ENCODE measurements at regions not wholly inside any gene's neighbourhood (a gene's known extent, or its start where the extent isn't known, plus 50 kb on each side); places are given as distances from the start of the nearest gene placed in this dataset.

DNA sequence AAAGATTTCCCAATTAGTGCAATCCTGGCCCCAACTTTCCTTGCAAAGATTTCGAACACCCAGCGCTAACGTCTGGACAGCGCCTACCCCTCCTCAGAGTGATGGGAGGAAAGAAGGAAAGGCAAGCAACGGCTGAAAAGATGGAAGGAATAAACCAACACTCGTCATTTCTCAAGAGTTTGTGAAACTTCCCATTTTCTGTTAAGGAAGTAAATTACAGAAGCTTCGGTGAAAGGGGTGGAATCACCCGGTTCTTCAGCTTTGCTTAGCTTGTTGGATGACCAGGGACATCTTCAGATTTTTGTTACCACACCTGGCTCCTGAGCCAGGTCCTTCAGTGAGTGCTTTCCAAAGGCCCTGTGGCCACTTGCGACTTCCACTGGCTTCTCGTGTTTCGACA lies 313.1 kb downstream of the SKIDA1 start:
- Mint-ChIP-seq H3K4me3 (no peak overlapping the region), H3K4me1 (ENCODE audit: low read depth in 2 of 2) (no peaks in the 10 kb centered on the region), H3K36me3 (no peaks in the 10 kb centered on the region), H3K9me3 (peaks cover 5% of the 10 kb centered on the region), H3K27ac (no peak overlapping the region), H3K27me3 (peaks cover 7 to 12% of the 10 kb centered on the region in 2 donors)
- ATAC-seq: no peak
- no peak for DNase-seq (ENCODE audit: low spot score)

DNA sequence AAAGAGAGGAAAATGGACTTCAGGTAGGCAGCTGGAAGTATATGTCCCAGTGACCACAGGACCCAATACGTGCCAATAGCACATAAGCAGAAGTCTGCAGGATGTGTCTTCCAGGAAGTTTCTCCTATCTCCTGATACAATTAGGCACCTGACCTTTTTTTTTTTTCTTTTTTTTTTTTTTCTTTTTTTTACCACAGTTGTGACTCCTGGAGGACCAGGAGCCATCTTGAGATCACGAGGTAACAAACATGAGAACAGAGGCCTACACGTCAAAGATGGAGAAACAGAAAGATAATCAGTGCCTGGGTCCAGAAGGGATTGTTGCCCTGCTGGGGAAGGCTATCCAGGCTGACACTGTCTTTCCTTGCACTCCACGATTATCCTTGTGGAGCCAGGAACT lies 312.4 kb upstream of the NEBL start:
- peaks cover 5% of the 10 kb centered on the region for H3K9me3 Mint-ChIP-seq
- no peak overlapping the region for H3K27ac Mint-ChIP-seq
- H3K36me3 Mint-ChIP-seq: no peaks in the 10 kb centered on the region
- DNase-seq (ENCODE audit: low spot score) (no peak), ATAC-seq (no peak)
- H3K4me1 Mint-ChIP-seq (ENCODE audit: low read depth in 2 of 2): no peaks in the 10 kb centered on the region
- peaks cover 7 to 10% of the 10 kb centered on the region in 2 donors for H3K27me3 Mint-ChIP-seq
- no peak overlapping the region for H3K4me3 Mint-ChIP-seq

DNA sequence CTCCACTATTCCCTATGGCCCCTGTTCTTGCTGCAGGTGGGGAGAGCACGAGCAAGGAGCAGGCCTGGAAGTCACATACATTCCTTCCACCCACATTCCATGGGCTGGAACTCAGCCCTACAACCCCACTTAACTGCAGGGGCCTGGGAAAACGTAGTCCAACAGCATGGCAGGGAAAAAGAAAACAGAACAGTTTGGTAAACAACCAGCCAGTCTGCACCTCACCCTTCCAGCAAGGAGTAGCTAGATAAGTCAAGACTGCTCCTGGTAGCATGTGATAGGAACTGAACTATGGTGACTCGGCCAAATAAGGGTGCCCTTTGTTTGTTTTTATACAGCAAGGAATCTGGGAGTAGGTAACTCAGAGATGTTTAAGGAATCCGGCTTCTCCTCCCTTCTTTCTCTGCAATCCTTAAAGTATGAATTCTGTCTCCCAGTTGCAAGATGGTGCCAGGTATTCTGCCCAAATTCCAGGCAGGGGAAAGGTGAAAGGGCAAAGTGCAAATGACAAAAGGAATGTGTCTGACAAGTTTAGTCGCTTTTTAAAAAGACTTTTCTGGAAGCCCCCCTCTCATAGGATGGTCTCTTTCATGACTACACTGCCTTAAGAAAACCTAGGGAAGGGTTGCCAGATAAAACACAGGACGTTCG lies 311.7 kb upstream of the NEBL start:
- H3K4me3 Mint-ChIP-seq: no peak overlapping the region
- H3K27ac Mint-ChIP-seq: no peak overlapping the region
- DNase-seq (ENCODE audit: low spot score): no peak
- no peaks in the 10 kb centered on the region for H3K4me1 Mint-ChIP-seq (ENCODE audit: low read depth in 2 of 2)
- peaks cover 0 to 10% of the 10 kb centered on the region in 2 donors for H3K27me3 Mint-ChIP-seq
- H3K9me3 Mint-ChIP-seq: peaks cover 5% of the 10 kb centered on the region
- ATAC-seq: no peak
- no peaks in the 10 kb centered on the region for H3K36me3 Mint-ChIP-seq

DNA sequence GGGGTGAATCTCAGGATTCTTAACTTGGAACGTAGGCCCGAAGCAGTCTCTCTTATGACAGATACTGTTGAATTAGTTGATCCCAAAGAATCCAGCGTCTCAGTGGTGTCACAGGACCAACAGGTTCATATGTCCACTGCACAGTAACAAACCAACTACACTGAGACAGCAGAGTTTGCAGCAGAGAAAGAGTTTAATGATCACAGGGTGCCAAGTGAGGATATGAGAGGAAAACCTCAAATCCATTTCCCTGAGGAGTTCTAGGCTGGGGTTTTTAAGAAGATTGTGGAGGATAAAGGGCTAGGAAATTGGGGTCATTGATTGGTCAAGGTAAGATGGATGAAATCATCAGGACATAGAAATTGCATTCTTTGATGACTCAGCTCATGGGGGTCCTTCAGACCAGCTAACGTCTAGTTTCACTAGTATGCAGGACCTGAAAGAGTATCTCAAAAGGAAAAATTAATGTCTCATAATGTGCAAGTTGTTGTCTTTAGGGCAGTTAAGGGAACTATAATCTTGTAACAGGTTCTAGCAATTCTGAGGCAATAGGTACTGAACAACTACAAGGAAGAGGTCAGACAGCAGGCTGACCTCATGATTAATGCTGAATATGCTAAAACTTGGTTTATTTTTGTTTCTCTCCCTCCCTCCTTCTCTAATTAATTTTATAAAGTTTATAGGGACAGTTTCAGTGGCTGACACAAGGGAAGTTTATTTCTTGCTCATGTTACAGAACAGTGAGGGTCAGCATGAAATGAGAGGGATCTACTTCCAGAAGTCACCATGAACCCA lies 310.9 kb upstream of the NEBL start:
- no peak for ATAC-seq
- no peak overlapping the region for H3K27ac Mint-ChIP-seq

DNA sequence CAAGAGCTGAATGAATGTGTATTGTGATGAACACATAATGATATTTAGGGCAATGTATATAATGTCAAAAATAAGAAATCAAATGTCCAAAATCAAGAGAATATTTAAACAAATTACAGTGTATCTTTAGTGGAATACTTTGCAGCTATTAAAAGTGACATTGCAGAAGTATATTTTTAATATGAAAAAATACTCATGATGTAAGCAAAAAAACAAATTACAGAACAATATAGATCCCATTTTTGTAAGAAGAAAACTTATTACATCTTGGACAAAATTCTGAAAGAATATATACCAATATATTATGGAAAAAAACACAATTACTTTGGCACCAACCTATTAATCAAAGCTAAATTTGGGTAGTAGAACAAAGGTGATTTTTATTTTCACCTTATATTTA lies 308.2 kb upstream of the NEBL start:
- Mint-ChIP-seq H3K4me3 (no peak overlapping the region), H3K36me3 (no peaks in the 10 kb centered on the region), H3K27ac (no peak overlapping the region), H3K9me3 (peaks cover 5% of the 10 kb centered on the region), H3K4me1 (ENCODE audit: low read depth in 2 of 2) (no peaks in the 10 kb centered on the region), H3K27me3 (peaks cover 7 to 10% of the 10 kb centered on the region in 2 donors)
- no peak for DNase-seq (ENCODE audit: low spot score)
- no peak for ATAC-seq

More for the DNA sequence above, 310.9 kb upstream of the NEBL start:
- H3K9me3 Mint-ChIP-seq: peaks cover 5% of the 10 kb centered on the region
- H3K36me3 Mint-ChIP-seq: no peaks in the 10 kb centered on the region
- no peaks in the 10 kb centered on the region for H3K4me1 Mint-ChIP-seq (ENCODE audit: low read depth in 2 of 2)
- peaks cover 0 to 8% of the 10 kb centered on the region in 2 donors for H3K27me3 Mint-ChIP-seq
- H3K4me3 Mint-ChIP-seq: no peak overlapping the region
- no peak for DNase-seq (ENCODE audit: low spot score)

DNA sequence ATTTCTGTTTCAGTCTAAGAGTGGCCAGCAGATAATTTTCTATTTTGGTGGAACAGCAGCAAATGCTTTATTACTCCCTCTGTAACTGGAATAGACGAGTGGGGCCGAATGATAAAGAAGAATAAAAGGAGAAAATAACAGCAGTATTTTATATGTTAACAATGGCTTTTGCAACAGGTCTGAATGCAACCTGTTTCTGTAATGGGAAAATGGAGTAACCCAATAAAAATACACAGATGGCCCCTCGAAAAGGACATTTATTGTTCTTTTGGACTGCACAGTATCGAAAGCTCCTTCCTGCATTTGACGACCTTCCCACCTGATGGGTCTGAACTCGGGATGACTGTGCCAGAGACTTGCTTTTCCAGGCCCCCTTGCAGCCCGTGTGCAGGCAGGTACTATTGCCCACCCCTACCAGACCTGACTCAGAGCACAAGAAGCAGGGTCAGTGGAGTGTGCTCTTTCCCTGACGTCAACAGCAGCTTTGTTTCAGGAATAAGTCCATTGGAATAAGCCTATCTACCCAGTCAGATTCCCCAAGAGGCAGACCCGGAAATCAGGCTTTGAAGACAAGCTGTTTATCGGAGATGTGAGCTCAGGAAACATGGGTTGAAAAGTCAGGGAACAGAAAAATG lies 306.5 kb upstream of the NEBL start:
- Mint-ChIP-seq H3K4me3 (no peak overlapping the region), H3K36me3 (no peaks in the 10 kb centered on the region), H3K27me3 (peaks cover 8 to 10% of the 10 kb centered on the region in 2 donors), H3K4me1 (ENCODE audit: low read depth in 2 of 2) (no peaks in the 10 kb centered on the region), H3K9me3 (peaks cover 6% of the 10 kb centered on the region), H3K27ac (no peak overlapping the region)
- no peak for DNase-seq (ENCODE audit: low spot score)
- ATAC-seq: no peak

DNA sequence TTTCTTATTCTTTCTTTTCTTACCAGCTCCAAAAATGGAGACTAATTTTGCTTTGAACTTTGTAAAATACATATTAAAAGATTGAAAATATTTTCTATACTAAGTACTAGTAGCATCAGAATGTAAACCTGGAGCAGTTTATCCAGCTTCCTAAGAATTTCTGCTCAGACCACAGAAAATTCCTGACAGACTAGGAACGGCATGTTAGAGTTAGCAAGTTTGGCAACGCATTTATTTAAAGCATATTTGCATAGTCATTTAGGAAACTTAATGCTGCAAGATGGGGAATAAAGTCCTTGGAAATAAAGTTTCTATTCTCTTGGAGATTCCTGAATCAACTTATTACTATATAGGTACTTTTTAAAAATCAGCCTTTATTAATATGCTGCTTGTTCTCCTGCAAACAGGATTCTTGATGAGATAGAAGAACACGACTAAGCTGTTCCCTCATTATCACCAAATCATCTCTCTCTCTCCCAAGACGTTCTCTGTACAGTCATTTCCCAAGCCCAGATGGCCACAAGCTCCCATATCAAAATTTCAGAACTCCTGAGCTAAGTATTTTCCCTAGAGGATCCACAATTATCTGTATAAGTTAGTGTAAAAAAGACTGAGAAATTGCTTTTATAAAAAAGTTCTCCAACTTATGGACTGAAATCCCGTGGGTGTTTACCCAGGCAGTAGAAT lies 305.8 kb upstream of the NEBL start:
- Mint-ChIP-seq H3K4me1 (ENCODE audit: low read depth in 2 of 2) (no peaks in the 10 kb centered on the region), H3K27ac (no peak overlapping the region), H3K4me3 (no peak overlapping the region)

DNA sequence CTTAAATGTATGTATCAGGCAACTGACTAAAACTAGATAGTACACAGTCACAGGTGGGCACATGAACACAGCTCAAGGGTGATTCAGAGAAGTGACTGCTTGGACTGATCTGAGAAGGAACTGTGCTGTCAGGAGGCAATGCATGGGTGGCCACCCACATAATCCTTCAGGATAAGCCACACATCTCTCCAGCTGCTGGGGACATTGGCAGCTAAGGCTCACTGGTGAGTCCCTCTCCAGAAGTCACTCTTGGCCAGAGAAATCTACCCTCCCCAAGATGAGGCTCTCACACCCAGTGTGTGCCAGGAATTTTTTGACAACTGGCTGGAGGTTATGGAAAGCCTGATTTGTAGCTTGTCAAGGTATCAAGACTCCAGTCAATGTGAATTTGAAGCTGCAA lies 302.4 kb upstream of the NEBL start:
- Mint-ChIP-seq H3K36me3 (peaks cover 9% of the 10 kb centered on the region), H3K9me3 (peaks cover 11% of the 10 kb centered on the region), H3K4me1 (ENCODE audit: low read depth in 2 of 2) (no peaks in the 10 kb centered on the region), H3K27me3 (peaks cover 3 to 17% of the 10 kb centered on the region in 2 donors), H3K27ac (no peak overlapping the region), H3K4me3 (no peak overlapping the region)
- DNase-seq (ENCODE audit: low spot score) (no peak), ATAC-seq (peak in 1 of 2 donors; percentile 20)

More for the DNA sequence above, 305.8 kb upstream of the NEBL start:
- Mint-ChIP-seq H3K27me3 (peaks cover 8 to 14% of the 10 kb centered on the region in 2 donors), H3K9me3 (peaks cover 10% of the 10 kb centered on the region), H3K36me3 (peaks cover 5% of the 10 kb centered on the region)
- DNase-seq (ENCODE audit: low spot score) (no peak), ATAC-seq (no peak)

DNA sequence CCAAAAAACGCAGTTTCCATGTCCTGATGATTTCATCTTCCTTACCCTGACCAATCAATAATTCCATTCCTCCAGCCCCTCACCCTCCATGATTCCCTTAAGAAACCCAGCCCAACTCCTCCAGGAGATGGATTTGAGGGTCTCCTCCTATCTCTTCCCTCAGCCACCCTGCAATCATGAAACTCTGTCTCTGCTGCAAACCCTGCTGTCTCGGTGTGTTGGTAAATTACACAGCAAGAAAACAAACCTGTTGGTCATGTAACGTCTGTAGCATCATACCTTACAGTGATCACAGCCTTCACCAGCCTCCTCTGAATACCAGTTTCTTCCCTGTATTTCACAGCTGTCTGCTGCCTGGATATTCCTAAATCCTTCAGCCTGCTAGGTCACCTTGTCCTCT lies 300.7 kb upstream of the NEBL start:
- no peak overlapping the region for H3K4me3 Mint-ChIP-seq
- H3K27ac Mint-ChIP-seq: no peak overlapping the region
- peaks cover 9% of the 10 kb centered on the region for H3K36me3 Mint-ChIP-seq
- peaks cover 5 to 21% of the 10 kb centered on the region in 2 donors for H3K27me3 Mint-ChIP-seq
- ATAC-seq: no peak
- peaks cover 11% of the 10 kb centered on the region for H3K9me3 Mint-ChIP-seq
- no peak for DNase-seq (ENCODE audit: low spot score)
- H3K4me1 Mint-ChIP-seq (ENCODE audit: low read depth in 2 of 2): no peaks in the 10 kb centered on the region

DNA sequence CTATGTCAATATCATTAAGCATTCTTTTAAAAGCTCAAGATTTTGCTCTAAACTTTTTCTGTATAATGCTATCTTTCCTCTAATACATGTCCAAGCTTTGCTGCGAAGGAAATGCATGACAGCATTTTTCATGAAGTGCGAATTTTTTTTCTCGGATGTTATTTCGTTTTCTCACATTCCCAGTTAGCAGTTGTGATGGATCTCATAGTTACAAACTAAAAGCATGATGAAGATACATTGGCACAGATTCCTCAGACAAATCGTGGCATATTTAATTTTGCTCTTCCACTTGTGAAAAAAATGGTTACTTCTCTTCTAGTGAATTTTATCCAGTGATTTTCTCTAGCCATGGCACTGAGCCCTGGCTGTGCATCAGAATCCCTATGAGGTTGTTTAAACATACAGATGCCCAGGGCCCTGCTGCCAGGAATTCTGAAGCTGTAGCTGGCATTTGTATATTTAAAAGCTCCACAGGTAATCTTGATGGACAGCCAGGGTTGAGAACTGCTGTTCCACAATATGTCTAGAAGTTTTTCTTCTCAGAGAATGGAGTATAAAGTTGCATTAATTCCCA lies 299.8 kb upstream of the NEBL start:
- DNase-seq (ENCODE audit: low spot score): no peak
- H3K4me1 Mint-ChIP-seq (ENCODE audit: low read depth in 2 of 2): no peaks in the 10 kb centered on the region
- peaks cover 11% of the 10 kb centered on the region for H3K9me3 Mint-ChIP-seq
- peaks cover 6 to 21% of the 10 kb centered on the region in 2 donors for H3K27me3 Mint-ChIP-seq
- H3K4me3 Mint-ChIP-seq: no peak overlapping the region
- H3K27ac Mint-ChIP-seq: no peak overlapping the region
- peaks cover 9% of the 10 kb centered on the region for H3K36me3 Mint-ChIP-seq
- no peak for ATAC-seq

DNA sequence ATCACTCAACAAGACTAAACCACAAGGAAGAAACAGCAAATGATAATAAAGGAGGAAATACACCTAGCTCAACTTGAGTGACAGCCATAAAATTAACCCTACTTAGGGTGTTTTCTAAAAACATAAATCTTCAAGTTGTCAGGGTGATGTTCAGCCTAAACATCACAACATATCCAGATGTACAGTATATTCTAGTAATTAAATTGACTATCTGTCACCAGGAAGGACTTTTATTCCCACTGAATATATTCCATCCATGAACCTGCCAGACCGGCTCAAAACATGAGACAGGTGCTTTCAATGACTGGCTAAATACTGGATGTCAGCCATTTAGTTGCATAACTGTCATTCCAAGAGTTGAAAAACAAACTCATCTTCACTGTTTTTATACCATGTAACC lies 298.1 kb upstream of the NEBL start:
- H3K27me3 Mint-ChIP-seq: peaks cover 3 to 17% of the 10 kb centered on the region in 2 donors
- H3K9me3 Mint-ChIP-seq: peaks cover 11% of the 10 kb centered on the region
- H3K4me1 Mint-ChIP-seq (ENCODE audit: low read depth in 2 of 2): no peaks in the 10 kb centered on the region
- no peak for DNase-seq (ENCODE audit: low spot score)
- no peak for ATAC-seq
- H3K27ac Mint-ChIP-seq: no peak overlapping the region
- no peak overlapping the region for H3K4me3 Mint-ChIP-seq
- peaks cover 9% of the 10 kb centered on the region for H3K36me3 Mint-ChIP-seq

DNA sequence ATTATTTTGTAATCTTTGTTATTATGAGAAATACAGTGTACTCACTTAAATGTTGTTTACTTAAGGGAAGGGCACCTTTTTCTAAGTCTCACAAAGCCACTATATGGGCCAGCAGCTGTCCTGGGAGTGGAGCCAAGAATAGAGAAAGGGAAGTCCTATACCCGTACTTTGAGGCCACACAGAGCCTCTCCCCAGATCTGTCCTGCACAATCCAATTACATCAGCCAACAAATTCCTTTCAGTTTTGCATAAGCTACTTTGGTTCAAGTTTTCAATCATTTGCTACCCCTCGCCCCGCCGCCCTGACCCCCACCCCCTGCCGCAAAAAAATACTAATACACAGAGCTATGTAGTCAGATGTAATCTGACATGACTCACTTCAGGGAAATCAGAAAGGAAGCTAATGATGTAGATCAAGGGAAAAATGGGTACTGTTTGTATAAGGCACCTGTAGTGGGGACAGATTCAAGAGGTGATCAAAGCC lies 297.4 kb upstream of the NEBL start:
- DNase-seq (ENCODE audit: low spot score) (no peak), ATAC-seq (no peak)
- Mint-ChIP-seq H3K4me3 (no peak overlapping the region), H3K27ac (no peak overlapping the region), H3K4me1 (ENCODE audit: low read depth in 2 of 2) (no peaks in the 10 kb centered on the region), H3K9me3 (peaks cover 11% of the 10 kb centered on the region), H3K27me3 (peaks cover 3 to 17% of the 10 kb centered on the region in 2 donors), H3K36me3 (peaks cover 9% of the 10 kb centered on the region)

DNA sequence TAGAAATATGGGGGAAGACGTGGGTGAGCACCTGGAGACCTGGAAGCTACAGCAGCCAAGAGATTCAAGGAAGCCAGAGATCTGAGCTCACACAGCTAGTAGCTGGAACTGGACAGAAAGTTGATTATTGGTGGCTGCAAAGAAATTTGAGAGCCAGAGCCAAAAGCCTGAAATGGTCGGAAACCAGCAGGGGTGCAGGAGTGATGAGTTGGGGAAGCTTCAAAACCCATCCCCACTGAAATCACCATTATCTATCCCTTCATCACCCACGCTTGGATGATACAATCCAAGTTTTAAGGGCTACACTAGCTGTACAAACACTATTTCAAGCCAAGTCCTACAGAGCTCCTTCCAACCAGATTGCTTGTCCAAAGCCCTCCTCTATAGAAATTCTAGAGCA lies 296.1 kb upstream of the NEBL start:
- DNase-seq (ENCODE audit: low spot score) (no peak), ATAC-seq (no peak)
- no peak overlapping the region for H3K4me3 Mint-ChIP-seq
- H3K27ac Mint-ChIP-seq: no peak overlapping the region
- H3K9me3 Mint-ChIP-seq: peaks cover 7% of the 10 kb centered on the region
- no peaks in the 10 kb centered on the region for H3K4me1 Mint-ChIP-seq (ENCODE audit: low read depth in 2 of 2)
- peaks cover 3 to 13% of the 10 kb centered on the region in 2 donors for H3K27me3 Mint-ChIP-seq
- H3K36me3 Mint-ChIP-seq: peaks cover 7% of the 10 kb centered on the region
